ENCODE measurements at regions not wholly inside any gene's neighbourhood (a gene's known extent, or its start where the extent isn't known, plus 50 kb on each side); places are given as distances from the start of the nearest gene placed in this dataset.

DNA sequence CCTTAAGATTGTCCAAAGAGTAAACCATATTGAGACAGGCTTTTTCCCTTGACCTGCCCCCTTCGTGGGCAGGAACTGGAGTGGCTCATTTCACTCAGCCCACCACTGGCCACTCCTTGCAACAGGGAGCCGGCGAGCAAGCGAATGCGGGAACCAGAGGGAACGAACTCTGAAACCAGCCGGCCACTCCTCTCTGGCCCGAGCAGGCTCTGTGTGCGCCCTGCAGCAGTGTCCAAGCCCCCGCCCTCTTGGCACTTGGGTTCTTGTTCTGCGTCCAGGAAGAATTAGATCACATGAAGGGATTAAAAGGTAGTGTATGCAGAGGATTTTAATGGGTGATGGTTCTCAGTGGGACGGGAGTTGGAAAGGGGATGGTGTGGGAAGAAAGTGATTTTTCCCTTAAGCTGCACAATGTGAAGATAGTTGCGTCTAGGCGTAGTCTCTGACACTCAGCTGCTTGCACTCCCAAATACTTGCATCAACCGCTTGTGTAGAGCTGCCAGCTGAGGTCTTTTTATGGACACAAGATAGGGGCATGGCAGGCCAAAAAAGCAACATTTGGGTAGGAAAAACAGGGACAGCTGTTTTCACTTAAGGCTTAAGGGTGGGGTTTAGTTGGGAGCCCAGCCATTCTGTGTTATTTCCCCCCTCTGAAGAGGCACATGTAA, 1209.7 kb upstream of the PCDH20 start:
- DNase-seq (no peak), ATAC-seq (no peak)
- Histone ChIP-seq H3K4me3 (no peak overlapping the region), H3K9me3 (no peaks in the 10 kb centered on the region), H3K4me1 (no peaks in the 10 kb centered on the region), H3K27ac (no peak overlapping the region), H3K36me3 (ENCODE audit: insufficient read depth in 1 of 2, low read depth in 1 of 2) (no peaks in the 10 kb centered on the region), H3K27me3 (ENCODE audit: insufficient read depth in 3 of 3, low read length in 2 of 3) (no peaks in the 10 kb centered on the region)
- 64 to 75% (median 73%) methylated on average over 15 of the region's 15 CpGs for WGBS, 3 donors
- TF ChIP-seq, protein P1, sequence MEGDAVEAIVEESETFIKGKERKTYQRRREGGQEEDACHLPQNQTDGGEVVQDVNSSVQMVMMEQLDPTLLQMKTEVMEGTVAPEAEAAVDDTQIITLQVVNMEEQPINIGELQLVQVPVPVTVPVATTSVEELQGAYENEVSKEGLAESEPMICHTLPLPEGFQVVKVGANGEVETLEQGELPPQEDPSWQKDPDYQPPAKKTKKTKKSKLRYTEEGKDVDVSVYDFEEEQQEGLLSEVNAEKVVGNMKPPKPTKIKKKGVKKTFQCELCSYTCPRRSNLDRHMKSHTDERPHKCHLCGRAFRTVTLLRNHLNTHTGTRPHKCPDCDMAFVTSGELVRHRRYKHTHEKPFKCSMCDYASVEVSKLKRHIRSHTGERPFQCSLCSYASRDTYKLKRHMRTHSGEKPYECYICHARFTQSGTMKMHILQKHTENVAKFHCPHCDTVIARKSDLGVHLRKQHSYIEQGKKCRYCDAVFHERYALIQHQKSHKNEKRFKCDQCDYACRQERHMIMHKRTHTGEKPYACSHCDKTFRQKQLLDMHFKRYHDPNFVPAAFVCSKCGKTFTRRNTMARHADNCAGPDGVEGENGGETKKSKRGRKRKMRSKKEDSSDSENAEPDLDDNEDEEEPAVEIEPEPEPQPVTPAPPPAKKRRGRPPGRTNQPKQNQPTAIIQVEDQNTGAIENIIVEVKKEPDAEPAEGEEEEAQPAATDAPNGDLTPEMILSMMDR (IDR thresholded peaks at IDR 0.05) = no peak
- intact Hi-C loops (cut with DNase I) = no loop called here

DNA sequence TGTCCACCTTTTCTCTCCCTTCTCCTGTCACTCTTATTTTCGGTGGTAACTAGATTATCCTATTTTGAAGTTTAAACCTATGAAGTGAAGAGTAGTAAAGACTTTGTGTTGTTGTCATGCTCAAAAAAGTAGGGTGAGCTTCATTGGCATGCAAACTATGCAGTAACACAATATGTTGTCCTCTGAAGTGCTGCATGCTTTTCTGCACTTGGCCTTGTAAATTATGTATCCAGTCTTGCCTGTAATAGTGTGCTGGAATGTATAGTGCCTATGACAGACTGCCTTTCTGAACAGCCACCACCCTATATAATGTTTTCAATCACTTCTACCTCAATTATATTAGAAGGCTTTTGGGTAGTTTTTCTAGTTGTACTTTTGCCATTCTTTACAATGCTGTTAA, 1198.2 kb upstream of the PCDH20 start:
- no peaks in the 10 kb centered on the region for H3K4me1 ChIP-seq
- no peaks in the 10 kb centered on the region for H3K36me3 ChIP-seq (ENCODE audit: insufficient read depth in 1 of 2, low read depth in 1 of 2)
- no peak overlapping the region for H3K27ac ChIP-seq
- 43 to 64% (median 57%) methylated on average over 1 of the region's 1 CpG for whole genome bisulfite sequencing, 3 donors
- no peak for DNase-seq
- no peak overlapping the region for H3K4me3 ChIP-seq
- intact Hi-C loops (cut with DNase I) = no loop called here
- no peaks in the 10 kb centered on the region for H3K27me3 ChIP-seq (ENCODE audit: insufficient read depth in 3 of 3, low read length in 2 of 3)
- no peak for ATAC-seq
- H3K9me3 ChIP-seq = no peaks in the 10 kb centered on the region
- TF ChIP-seq, protein P1 (IDR thresholded peaks at IDR 0.05) = no peak

DNA sequence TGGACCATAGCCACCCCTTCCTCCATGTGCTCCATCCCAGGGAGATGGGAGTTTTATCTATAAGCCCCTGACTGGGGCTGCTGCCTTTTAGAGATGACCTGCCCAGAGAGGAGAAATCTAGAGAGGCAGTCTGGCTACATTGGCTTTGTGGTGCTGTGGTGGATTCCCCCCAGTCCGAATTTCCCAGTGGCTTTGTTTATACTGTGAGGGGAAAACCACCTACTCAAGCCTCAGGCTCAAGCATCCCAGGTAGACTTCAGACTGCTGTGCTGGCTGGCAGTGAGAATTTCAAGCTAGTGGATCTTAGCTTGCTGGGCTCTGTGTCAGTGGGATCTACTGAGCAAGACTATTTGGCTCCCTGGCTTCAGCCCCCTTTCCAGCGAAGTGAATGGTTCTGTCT, 1195.7 kb upstream of the PCDH20 start:
- DNase-seq (no peak), ATAC-seq (no peak)
- Histone ChIP-seq H3K36me3 (ENCODE audit: insufficient read depth in 1 of 2, low read depth in 1 of 2) (no peaks in the 10 kb centered on the region), H3K27ac (no peak overlapping the region), H3K27me3 (ENCODE audit: insufficient read depth in 3 of 3, low read length in 2 of 3) (no peaks in the 10 kb centered on the region), H3K4me3 (no peak overlapping the region), H3K4me1 (no peaks in the 10 kb centered on the region), H3K9me3 (no peaks in the 10 kb centered on the region)
- TF ChIP-seq, protein P1 (IDR thresholded peaks at IDR 0.05) = no peak
- WGBS, 3 donors = 88 to 90% (median 89%) methylated on average over 2 of the region's 2 CpGs
- intact Hi-C loops (cut with DNase I) = no loop called here

DNA sequence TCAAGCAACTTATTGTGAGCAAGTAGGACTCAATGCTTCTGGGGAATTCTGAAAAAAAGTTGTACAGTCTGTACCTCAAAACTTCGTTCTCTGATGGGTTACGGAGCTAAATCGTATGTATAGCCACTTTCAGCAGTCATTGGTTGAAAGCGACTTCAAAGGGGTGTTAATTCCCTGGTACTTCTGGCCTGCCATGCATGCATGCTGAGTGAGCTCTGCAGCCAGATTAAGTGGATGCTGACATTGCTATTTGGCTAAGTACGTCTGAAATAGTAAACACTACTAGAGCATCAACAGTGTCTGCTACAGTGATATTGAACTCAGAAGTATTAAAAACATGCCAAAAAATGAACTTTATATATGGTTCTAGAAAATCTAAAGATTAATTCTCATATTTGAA, 1183.1 kb upstream of the PCDH20 start:
- ATAC-seq = no peak

More for the DNA sequence above, 1183.1 kb upstream of the PCDH20 start:
- no peaks in the 10 kb centered on the region for H3K27me3 ChIP-seq (ENCODE audit: insufficient read depth in 3 of 3, low read length in 2 of 3)
- H3K4me3 ChIP-seq = no peak overlapping the region
- H3K9me3 ChIP-seq = no peaks in the 10 kb centered on the region
- H3K27ac ChIP-seq = no peak overlapping the region
- TF ChIP-seq, protein P1 (IDR thresholded peaks at IDR 0.05) = no peak
- no peaks in the 10 kb centered on the region for H3K4me1 ChIP-seq
- intact Hi-C loops (cut with DNase I) = no loop called here
- DNase-seq = no peak
- no peaks in the 10 kb centered on the region for H3K36me3 ChIP-seq (ENCODE audit: insufficient read depth in 1 of 2, low read depth in 1 of 2)
- WGBS, 3 donors = 34 to 40% (median 39%) methylated on average over 5 of the region's 5 CpGs

Measured in psoas muscle (tissue), 7 donors.